Loucy (cell line): ENCODE measurements at regions not wholly inside any gene's neighbourhood (a gene's known extent, or its start where the extent isn't known, plus 50 kb on each side); places are given as distances from the start of the nearest gene placed in this dataset.

Experiments used
- H2AFZ ChIP-seq: fragments of 200-600 bp; sonication (generic); 2 replicates; pipeline ENCODE4 v1.6.0; 2016; ENCODE audit warnings: antibody characterized with exemption, mild to moderate bottlenecking, low read length, moderate library complexity
- H3F3A ChIP-seq: fragments of 200-600 bp; 2 replicates; pipeline ENCODE4 v1.6.0; 2016; ENCODE audit warnings: antibody characterized with exemption, low read depth, mild to moderate bottlenecking
- H3K27me3 ChIP-seq: fragments of 200-600 bp; sonication (generic); 2 replicates; pipeline ENCODE4 v1.6.1; 2014; ENCODE audit warnings: low read length, mild to moderate bottlenecking; ENCODE audit not compliant: insufficient read depth, poor library complexity, severe bottlenecking
- H3K36me3 ChIP-seq: fragments of 200-600 bp; sonication (generic); 2 replicates; pipeline ENCODE4 v1.6.1; 2016; ENCODE audit warnings: low read length; ENCODE audit not compliant: insufficient read depth
- H3K4me1 ChIP-seq: fragments of 200-600 bp; sonication (generic); 2 replicates; pipeline ENCODE4 v1.5.1; 2014; ENCODE audit warnings: low read length, mild to moderate bottlenecking; ENCODE audit not compliant: insufficient read depth, poor library complexity, severe bottlenecking
- H3K4me2 ChIP-seq: fragments of 200-600 bp; sonication (generic); 2 replicates; pipeline ENCODE4 v1.6.0; 2014; ENCODE audit warnings: antibody characterized with exemption, low read length, low read depth, mild to moderate bottlenecking; ENCODE audit not compliant: poor library complexity, severe bottlenecking
- H3K4me3 ChIP-seq: fragments of 200-600 bp; sonication (generic); 2 replicates; pipeline ENCODE4 v1.5.1; 2014; ENCODE audit warnings: low read length, mild to moderate bottlenecking, mixed read lengths; ENCODE audit not compliant: poor library complexity, severe bottlenecking
- H3K79me2 ChIP-seq: fragments of 200-600 bp; sonication (generic); 2 replicates; pipeline ENCODE4 v1.6.1; 2014; ENCODE audit warnings: low read length; ENCODE audit not compliant: insufficient read depth
- H3K9ac ChIP-seq: fragments of 200-600 bp; sonication (generic); 2 replicates; pipeline ENCODE4 v1.6.0; 2014; ENCODE audit warnings: mild to moderate bottlenecking, low read depth, low read length, moderate library complexity; ENCODE audit not compliant: poor library complexity, severe bottlenecking
- H3K9me2 ChIP-seq: fragments of 200-600 bp; sonication (generic); replicated peaks from 2 replicates; pipeline ENCODE4 v1.6.1; 2016; ENCODE audit warnings: low read depth, low read length, mixed read lengths
- H3K9me3 ChIP-seq: fragments of 200-600 bp; sonication (generic); 2 replicates; pipeline ENCODE4 v1.6.1; 2014; ENCODE audit warnings: mild to moderate bottlenecking, antibody characterized with exemption, low read length, low read depth; ENCODE audit not compliant: insufficient read depth
- H4K20me1 ChIP-seq: fragments of 200-600 bp; sonication (generic); 2 replicates; pipeline ENCODE4 v1.6.0; 2014; ENCODE audit warnings: antibody characterized with exemption, low read length, mild to moderate bottlenecking; ENCODE audit not compliant: insufficient read depth, poor library complexity, severe bottlenecking
- CTCF ChIP-seq: fragments of 200-600 bp; sonication (generic); conservative IDR thresholded peaks from 2 replicates; pipeline ENCODE4 v1.5.1; 2014; ENCODE audit warnings: mild to moderate bottlenecking, antibody characterized with exemption, low read length
- EZH2phosphoT487 ChIP-seq: fragments of 200-600 bp; IDR thresholded peaks from 2 replicates; pipeline ENCODE4 v1.6.1; 2018; ENCODE audit warnings: antibody characterized with exemption, mild to moderate bottlenecking, moderate library complexity, borderline replicate concordance

GRCh38 chr2:120525056-120526046 is 179.4 kb downstream of the INHBB start:
- no peaks in the 10 kb centered on the region for H3K9me3 ChIP-seq
- no peaks in the 10 kb centered on the region for H3K79me2 ChIP-seq

GRCh38 chr2:120526047-120526562 is 180.2 kb downstream of the INHBB start:
- H2AFZ ChIP-seq: no peak overlapping the region
- H3K4me2 ChIP-seq: no peak overlapping the region
- H3K27me3 ChIP-seq: no peaks in the 10 kb centered on the region
- no peaks in the 10 kb centered on the region for H3K4me1 ChIP-seq
- TF ChIP-seq EZH2phosphoT487 (no peak), CTCF (no peak)
- H3K79me2 ChIP-seq: no peaks in the 10 kb centered on the region
- H3K4me3 ChIP-seq: no peak overlapping the region
- no peaks in the 10 kb centered on the region for H3F3A ChIP-seq
- no peaks in the 10 kb centered on the region for H3K36me3 ChIP-seq
- no peaks in the 10 kb centered on the region for H3K9me3 ChIP-seq
- no peak overlapping the region for H3K9ac ChIP-seq
- no peaks in the 10 kb centered on the region for H4K20me1 ChIP-seq
- H3K9me2 ChIP-seq: no peaks in the 10 kb centered on the region

More at GRCh38 chr2:120525056-120526046, 179.4 kb downstream of the INHBB start:
- Histone ChIP-seq H3K9ac (no peak overlapping the region), H3K4me2 (no peak overlapping the region), H3K9me2 (no peaks in the 10 kb centered on the region), H3K4me1 (no peaks in the 10 kb centered on the region), H3F3A (no peaks in the 10 kb centered on the region), H2AFZ (no peak overlapping the region), H3K4me3 (no peak overlapping the region), H3K27me3 (no peaks in the 10 kb centered on the region), H4K20me1 (no peaks in the 10 kb centered on the region), H3K36me3 (no peaks in the 10 kb centered on the region)
- no peak for TF ChIP-seq EZH2phosphoT487
- TF ChIP-seq CTCF: no peak

- Histone ChIP-seq H2AFZ (no peak overlapping the region), H3K9me3 (no peaks in the 10 kb centered on the region), H3F3A (no peaks in the 10 kb centered on the region), H3K36me3 (no peaks in the 10 kb centered on the region), H3K27me3 (no peaks in the 10 kb centered on the region), H3K9ac (no peak overlapping the region), H3K9me2 (no peaks in the 10 kb centered on the region), H3K4me1 (no peaks in the 10 kb centered on the region), H4K20me1 (no peaks in the 10 kb centered on the region), H3K4me2 (no peak overlapping the region), H3K4me3 (no peak overlapping the region), H3K79me2 (no peaks in the 10 kb centered on the region)
- TF ChIP-seq CTCF: no peak
- TF ChIP-seq EZH2phosphoT487: no peak
Measured at GRCh38 chr2:120526997-120527945, 181.3 kb downstream of the INHBB start.
